ENCODE measurements at regions not wholly inside any gene's neighbourhood (a gene's known extent, or its start where the extent isn't known, plus 50 kb on each side); places are given as distances from the start of the nearest gene placed in this dataset.

GRCh38 chrX:95536111-95536510, 1148.5 kb upstream of the DIAPH2 start:
- no peak for TF ChIP-seq CTCF (IDR thresholded peaks at IDR 0.05)
- TF ChIP-seq POLR2A (IDR thresholded peaks at IDR 0.05), result no peak

All from adrenal gland (tissue), 5 donors.